Stimulated activated CD4-positive, alpha-beta T cell treated with anti-CD3 and anti-CD28 coated beads, TNF-alpha, amount 100 ng/mL, for 1 hour (primary cell): ENCODE measurements at regions not wholly inside any gene's neighbourhood (a gene's known extent, or its start where the extent isn't known, plus 50 kb on each side); places are given as distances from the start of the nearest gene placed in this dataset.

Source experiments
- DNase-seq, 3 donors: peaks; one replicate each; pipeline ENCODE4 v3.0.0-alpha.2; 2020; ENCODE audit warnings: low read depth in 3 of 3, low spot score in 1 of 3

- DNase-seq = no peak
Measured at GRCh38 chr2:120439637-120440384, 93.9 kb downstream of the INHBB start.

GRCh38 chr2:120440521-120441350 lies 94.8 kb downstream of the INHBB start:
- no peak for DNase-seq

DNA sequence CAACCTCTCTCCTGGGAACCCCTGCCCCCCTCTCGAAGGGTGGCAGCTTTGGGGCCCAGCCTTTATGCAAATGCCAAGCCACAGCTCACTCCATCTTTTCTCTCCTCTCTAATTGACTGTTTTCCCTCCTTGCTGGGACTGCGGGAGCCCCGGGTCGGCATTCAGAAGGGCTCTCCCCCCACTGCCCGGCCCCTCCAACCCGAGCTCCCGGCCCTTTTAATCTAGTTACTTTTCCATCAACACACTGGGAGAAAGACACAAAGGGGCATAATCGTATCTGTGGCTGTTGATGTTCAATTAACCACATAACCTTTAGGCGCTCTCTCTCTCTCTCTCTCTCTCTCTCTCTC lies 95.4 kb downstream of the INHBB start:
- no peak for DNase-seq

DNA sequence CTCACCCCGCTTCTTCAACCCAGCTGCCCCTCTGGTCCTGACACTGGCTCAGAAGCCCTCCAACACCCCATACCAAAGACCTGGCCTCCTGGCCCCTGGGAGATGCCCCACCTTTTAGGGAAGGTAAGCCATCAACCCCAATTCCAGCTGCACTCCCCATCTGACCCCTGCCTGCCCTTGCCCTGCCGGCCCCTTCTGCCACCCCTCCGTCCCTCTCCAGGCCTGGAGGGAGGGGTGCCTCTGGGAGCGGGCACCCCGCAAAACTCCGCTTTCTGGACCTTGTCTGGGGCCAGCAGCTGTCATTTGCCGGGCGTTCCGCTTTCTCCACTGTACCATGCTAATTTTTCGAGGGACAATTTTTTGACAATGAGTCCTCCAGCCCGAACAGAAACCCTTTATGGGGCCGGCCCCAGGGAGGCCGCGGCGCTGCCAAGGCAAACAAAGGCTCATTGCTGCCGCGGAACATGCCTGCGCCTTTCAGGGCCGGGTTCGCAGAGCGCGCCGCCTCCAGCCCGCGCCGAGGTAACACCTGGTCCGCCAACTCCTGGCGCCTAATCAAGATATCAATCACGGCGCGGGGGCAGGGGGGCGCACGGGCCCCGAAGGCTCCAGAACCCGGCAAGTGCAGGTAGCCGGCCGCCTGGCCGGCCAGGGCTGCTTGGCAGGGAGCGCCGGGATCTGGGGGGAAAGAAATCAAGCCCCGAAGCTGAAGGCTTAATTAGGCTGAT lies 96.0 kb downstream of the INHBB start:
- no peak for DNase-seq

DNA sequence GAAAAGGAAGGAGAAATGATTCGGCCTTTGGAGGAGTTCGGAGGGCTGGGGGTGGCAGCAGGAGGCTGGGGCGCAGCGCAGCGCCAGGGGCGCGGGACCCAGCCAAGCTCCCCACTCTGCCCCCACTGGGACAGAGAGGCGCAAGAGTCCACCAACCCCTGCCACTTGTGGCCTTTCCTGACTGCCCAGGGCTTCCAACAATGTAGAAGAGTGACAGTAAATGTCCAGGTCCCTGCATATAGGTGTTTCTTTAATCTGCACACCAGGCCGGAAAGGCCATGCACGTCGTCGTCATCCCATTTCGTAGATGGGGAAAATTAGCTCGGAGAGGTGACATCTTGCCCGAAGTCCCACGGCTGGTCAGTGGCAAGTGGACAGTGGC lies 96.6 kb downstream of the INHBB start:
- no peak for DNase-seq

DNA sequence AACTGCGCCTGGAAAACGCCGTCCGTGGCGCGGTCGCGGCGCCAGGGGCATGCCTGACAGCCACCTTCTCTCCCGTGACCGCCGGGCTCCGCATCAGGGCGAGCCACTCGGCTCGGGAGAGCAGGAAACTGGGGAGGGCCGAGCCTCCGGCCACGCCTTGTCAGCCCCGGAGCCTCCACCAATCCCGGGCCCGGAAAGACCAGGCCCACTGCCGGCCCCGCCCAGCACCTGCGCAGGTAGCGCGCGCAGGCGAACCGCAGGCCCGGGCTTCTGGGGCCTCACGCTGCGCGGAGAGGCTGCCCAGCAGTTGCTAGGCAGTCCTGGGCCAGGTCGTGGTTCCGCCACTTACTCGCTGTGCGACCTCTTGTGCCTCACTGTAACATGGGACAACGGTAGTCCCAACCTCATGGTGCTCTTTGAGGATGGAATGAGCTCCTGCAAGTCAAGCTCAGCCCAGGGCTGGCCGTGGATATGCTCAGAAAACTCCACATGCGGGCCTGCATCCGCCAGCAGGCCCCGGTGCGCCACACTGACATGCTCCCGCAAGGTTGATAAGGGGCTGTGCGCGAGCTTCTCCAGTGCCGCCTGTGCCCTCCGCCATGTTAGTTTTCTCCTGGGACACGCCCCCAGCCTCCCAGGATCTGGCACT lies 97.1 kb downstream of the INHBB start:
- no peak for DNase-seq

DNA sequence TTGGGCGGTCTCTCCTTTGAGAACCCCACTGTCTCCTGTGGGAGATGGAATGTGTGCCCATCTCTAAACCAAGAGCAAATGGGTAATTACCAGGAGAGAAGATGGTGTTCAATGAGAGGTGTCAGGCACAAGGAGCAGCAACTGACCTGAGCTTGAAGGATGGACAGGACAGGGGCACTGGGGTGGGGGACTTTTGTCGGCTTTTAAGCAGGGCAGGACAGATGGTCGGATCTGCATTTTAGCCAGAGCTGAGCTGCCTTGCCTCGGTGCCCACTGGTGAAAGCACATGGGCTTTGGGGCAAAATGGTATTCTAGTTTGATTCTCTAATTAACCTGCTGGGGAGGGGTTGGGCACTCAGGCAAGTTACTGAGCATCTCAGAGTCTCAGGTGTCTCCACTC lies 98.0 kb downstream of the INHBB start:
- DNase-seq = no peak

- DNase-seq = no peak
Measured at GRCh38 chr2:120444691-120445240, 98.8 kb downstream of the INHBB start.

DNA sequence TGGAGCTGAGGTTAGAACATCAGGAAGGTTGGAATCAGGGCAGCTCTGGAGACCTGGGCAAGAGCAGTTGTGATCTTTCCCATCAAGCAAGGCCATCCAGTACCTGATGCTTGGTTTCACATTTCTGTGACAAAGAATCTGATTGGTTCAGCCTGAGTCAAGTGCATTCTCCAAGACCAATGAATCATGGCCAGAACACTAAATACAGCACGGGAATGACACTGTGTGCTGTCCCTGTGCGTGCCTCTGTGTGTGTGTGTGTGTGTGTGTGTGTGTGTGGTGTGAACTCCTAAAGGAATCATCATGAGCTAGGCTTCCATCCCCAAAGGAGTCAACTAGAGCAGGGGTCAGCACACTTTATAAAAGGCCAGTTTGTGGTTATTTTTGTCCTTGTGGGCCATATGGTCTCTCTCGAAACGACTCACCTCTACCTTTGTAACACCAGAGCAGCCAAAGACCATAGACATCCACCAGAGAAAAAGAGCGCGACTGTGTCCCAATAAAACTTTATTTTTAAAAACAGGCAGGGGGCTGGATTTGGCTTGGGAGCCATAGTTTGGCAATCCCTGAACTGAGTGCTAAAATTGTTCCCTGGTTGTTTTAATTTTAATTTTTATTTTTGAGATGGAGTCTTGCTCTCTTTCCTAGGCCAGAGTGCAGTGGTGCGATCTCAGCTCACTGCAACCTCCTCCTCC lies 99.7 kb downstream of the INHBB start:
- DNase-seq = no peak

GRCh38 chr2:120446236-120447126 lies 100.5 kb downstream of the INHBB start:
- no peak for DNase-seq

DNA sequence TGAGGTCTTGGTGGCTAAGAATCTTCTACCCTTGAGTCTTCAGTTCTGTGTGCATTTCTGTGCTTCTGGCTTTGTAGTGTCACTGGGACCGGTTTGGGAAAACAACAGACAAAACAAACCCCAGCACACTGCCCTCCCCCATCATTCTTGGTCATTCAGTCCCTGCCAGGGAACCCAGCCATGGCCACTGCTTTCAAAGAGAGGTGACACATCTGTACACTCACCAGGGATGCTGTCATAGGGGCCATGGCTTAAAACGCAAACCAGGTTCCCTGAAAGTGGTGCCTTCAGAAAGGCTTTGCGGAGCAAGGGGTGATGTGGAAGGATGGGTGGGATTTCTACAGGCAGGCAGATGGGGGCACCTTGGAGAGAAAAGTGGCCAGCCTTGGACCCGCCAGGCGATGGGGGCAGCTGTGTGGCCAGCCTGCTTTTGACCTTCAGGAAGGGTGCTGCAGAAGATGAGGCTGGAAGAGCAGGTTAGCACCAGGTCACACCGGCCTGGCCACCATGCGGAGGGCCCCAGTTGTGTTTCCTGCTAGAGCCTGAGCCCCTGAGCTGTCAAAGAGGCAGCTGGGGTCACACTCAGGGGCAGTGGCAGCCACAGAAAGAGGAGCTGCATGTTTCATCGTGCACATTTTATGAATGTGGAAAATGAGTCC lies 101.3 kb downstream of the INHBB start:
- DNase-seq = no peak

- no peak for DNase-seq
Measured at GRCh38 chr2:120448436-120448835, 102.5 kb downstream of the INHBB start.

GRCh38 chr2:120448961-120449810 lies 103.2 kb downstream of the INHBB start:
- DNase-seq = no peak

DNA sequence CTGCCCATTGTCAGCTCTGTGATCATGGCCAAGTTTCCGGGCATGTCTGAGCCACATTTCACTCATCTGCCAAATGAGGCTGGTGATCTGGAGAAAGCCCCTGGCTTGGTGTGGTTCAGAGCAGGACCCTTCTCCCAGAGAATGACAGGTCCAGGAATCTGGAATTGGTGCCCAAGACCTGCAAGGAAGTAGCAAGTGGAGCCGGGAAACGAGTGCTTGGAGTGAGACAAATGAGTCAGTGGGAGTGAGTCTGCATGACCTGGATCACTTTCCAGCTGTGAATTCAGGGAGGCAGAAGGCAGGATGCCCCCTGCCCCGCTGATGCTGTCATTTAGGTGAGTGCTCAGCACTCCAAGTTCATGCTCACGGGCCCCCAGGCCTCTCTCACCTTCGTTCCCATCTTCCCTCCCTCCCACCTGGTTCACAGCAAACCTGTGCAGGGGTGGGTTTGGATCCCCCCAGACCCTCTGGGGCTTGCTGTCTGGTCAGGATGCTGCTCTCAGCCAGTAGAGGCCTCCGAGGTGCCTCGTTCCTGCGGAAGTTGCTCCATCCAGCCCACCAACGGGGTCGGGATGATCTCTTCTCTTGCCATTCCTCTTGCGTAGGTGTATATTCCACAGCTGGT lies 104.4 kb downstream of the INHBB start:
- DNase-seq = no peak

- DNase-seq = no peak
Measured at GRCh38 chr2:120451334-120451733, 105.4 kb downstream of the INHBB start.

GRCh38 chr2:120452131-120452530 lies 106.2 kb downstream of the INHBB start:
- no peak for DNase-seq

GRCh38 chr2:120452945-120453634 lies 107.2 kb downstream of the INHBB start:
- no peak for DNase-seq
